Kidney (tissue), 13 donors: ENCODE measurements at regions not wholly inside any gene's neighbourhood (a gene's known extent, or its start where the extent isn't known, plus 50 kb on each side); places are given as distances from the start of the nearest gene placed in this dataset.

Source experiments
- DNase-seq, 5 donors: peaks; one replicate each; pipeline ENCODE4 v3.0.0-alpha.2; 2013 to 2020
- FAIRE-seq: peaks from 2 replicates; lab custom pipeline; 2012; peaks lifted over from hg19 to GRCh38; lab: Jason Lieb, UNC
- H3K27ac ChIP-seq, 2 donors: one replicate each; pipeline ENCODE4 v1.7.0; 2013; ENCODE audit warnings: low read depth in 2 of 2, low read length in 2 of 2, inconsistent platforms in 1 of 2
- H3K27me3 ChIP-seq: one replicate; pipeline ENCODE4 v1.7.1; 2013; ENCODE audit warnings: low read length, inconsistent platforms; ENCODE audit not compliant: control insufficient read depth, insufficient read depth
- H3K36me3 ChIP-seq, 3 donors: one replicate each; pipeline versions ENCODE4 v1.7.0 to v1.7.1; 2013; ENCODE audit warnings: low read length in 3 of 3, control low read depth in 1 of 3, inconsistent platforms in 1 of 3; ENCODE audit not compliant: insufficient read depth in 3 of 3, control insufficient read depth in 2 of 3
- H3K4me1 ChIP-seq, 3 donors: one replicate each; pipeline versions ENCODE4 v1.7.0 to v1.7.1; 2013; ENCODE audit warnings: low read length in 3 of 3, inconsistent platforms in 1 of 3, low read depth in 1 of 3; ENCODE audit not compliant: control insufficient read depth in 2 of 3, insufficient read depth in 2 of 3
- H3K4me3 ChIP-seq, 3 donors: one replicate each; pipeline versions ENCODE4 v1.7.0 to v1.8.1; 2013; ENCODE audit warnings: low read length in 3 of 3, control low read depth in 1 of 3, inconsistent platforms in 1 of 3
- H3K9ac ChIP-seq, 3 donors: one replicate each; pipeline versions ENCODE4 v1.7.0 to v1.7.1; 2013; ENCODE audit warnings: low read length in 3 of 3, control low read depth in 1 of 3, inconsistent platforms in 1 of 3
- H3K9me3 ChIP-seq, 3 donors: one replicate each; pipeline versions ENCODE4 v1.7.0 to v1.7.1; 2013; ENCODE audit warnings: low read length in 3 of 3, control low read depth in 1 of 3, inconsistent platforms in 1 of 3; ENCODE audit not compliant: control insufficient read depth in 2 of 3, insufficient read depth in 1 of 3
- intact Hi-C: fragments of 100-400 bp; cut with DNase I; formaldehyde crosslinking; loops from one replicate; pipeline ENCODE4 v1.11.1; 2022
- TF ChIP-seq, protein P1 (sequence below): IDR thresholded peaks from 3 replicates; pipeline ENCODE4 v1.5.1; 2012; ENCODE audit warnings: mild to moderate bottlenecking, moderate library complexity, borderline replicate concordance; ENCODE audit not compliant: insufficient read depth; ENCODE audit errors: extremely low read depth
- donor health status: control.
- donor health status: control.
- donor health status: control.
- donor health status: control.
- donor health status: control.
- donor health status: DM: yes; HTN: yes; CAD: no.
- donor health status: Normal renal cell carcinoma (clear cell type).

DNA sequence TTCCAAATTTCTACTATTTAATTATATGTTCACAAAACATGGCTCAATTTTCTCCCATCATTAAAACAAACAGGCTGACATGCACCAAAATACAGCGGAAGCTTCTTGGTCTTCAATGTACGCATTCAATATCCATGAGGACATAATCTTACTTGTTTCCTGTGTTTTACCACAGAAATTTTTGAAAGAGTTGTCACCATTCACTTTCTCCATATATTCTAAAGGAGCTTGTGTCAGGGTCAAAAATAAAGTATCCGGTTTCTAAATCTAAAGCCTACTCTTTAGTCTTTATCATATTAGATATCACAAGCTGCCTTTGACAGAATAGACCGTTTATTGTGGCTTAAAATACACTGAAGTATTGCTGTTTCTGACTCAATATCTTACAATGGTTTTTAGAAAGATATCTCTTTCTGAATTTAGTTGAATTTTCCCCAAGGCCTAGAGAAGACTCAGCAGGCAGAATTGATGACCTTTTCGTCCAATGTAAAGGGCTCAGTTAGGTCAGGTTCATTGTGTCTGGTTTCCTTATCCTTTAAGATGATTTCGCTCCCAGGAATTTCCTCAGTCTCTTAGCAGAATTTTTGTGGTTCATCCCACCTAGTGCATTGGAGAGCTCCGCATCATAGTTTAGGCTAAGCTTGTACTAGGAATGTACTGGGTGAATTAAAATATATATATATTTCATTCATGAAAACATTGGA lies 717.2 kb downstream of the NCAM2 start:
- Histone ChIP-seq H3K9me3 (no peaks in the 10 kb centered on the region), H3K9ac (no peak overlapping the region)
- no peak for FAIRE-seq

DNA sequence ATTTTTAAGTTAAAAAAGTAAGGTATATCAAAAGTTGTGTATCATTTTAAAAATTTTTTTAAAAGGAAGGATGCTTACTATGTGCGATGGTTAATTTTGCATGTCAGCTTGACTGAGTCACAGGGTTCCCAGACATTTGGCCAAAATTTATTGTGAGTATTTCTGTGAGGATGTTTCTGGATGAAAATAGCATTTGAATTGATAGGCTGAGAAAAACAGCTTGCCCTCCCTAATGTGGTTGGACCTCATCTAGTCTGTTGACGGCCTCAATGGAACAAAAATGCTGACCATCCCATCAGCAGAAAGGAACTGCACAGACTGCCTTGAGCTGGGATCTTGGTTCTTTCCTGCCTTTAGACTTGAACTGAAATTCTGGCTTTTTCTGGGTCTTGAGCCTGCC lies 724.5 kb downstream of the NCAM2 start:
- TF ChIP-seq, protein P1, sequence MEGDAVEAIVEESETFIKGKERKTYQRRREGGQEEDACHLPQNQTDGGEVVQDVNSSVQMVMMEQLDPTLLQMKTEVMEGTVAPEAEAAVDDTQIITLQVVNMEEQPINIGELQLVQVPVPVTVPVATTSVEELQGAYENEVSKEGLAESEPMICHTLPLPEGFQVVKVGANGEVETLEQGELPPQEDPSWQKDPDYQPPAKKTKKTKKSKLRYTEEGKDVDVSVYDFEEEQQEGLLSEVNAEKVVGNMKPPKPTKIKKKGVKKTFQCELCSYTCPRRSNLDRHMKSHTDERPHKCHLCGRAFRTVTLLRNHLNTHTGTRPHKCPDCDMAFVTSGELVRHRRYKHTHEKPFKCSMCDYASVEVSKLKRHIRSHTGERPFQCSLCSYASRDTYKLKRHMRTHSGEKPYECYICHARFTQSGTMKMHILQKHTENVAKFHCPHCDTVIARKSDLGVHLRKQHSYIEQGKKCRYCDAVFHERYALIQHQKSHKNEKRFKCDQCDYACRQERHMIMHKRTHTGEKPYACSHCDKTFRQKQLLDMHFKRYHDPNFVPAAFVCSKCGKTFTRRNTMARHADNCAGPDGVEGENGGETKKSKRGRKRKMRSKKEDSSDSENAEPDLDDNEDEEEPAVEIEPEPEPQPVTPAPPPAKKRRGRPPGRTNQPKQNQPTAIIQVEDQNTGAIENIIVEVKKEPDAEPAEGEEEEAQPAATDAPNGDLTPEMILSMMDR: no peak
- DNase-seq (no peak), FAIRE-seq (no peak)
- no peaks in the 10 kb centered on the region for H3K36me3 ChIP-seq
- no peak overlapping the region for H3K27ac ChIP-seq
- H3K4me1 ChIP-seq: no peaks in the 10 kb centered on the region
- no peaks in the 10 kb centered on the region for H3K27me3 ChIP-seq
- no peaks in the 10 kb centered on the region for H3K9me3 ChIP-seq
- H3K9ac ChIP-seq: no peak overlapping the region
- H3K4me3 ChIP-seq: no peak overlapping the region
- intact Hi-C loops: no loop called here

More for the DNA sequence above, 717.2 kb downstream of the NCAM2 start:
- Histone ChIP-seq H3K4me1 (no peaks in the 10 kb centered on the region), H3K4me3 (no peak overlapping the region), H3K36me3 (no peaks in the 10 kb centered on the region), H3K27me3 (no peaks in the 10 kb centered on the region), H3K27ac (no peak overlapping the region)
- TF ChIP-seq, protein P1: no peak
- DNase-seq: no peak
- intact Hi-C loops: no loop called here

DNA sequence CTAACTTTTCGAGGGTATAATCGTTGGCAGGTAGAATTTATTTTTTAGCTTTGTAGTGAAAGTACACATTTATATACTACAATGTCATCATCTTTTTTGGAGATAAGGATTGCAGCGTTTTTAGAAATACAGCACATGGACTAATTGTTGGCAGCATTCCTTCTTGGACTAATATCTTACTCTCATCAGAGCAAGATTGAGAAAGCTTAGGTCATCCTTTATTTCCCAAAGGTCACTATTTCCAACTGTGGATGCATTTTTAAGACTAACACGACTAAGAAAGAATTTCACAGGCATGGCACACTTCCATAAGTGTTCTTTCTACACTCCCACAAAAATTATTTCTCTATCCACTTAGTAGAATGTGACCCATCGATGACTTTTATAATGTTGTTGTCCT lies 732.3 kb downstream of the NCAM2 start:
- TF ChIP-seq, protein P1: no peak
- DNase-seq (no peak), FAIRE-seq (no peak)
- H3K36me3 ChIP-seq: no peaks in the 10 kb centered on the region
- no peaks in the 10 kb centered on the region for H3K9me3 ChIP-seq
- H3K27ac ChIP-seq: no peak overlapping the region
- no peaks in the 10 kb centered on the region for H3K4me1 ChIP-seq
- H3K4me3 ChIP-seq: no peak overlapping the region
- H3K9ac ChIP-seq: no peak overlapping the region
- intact Hi-C loops: no loop called here
- H3K27me3 ChIP-seq: no peaks in the 10 kb centered on the region

DNA sequence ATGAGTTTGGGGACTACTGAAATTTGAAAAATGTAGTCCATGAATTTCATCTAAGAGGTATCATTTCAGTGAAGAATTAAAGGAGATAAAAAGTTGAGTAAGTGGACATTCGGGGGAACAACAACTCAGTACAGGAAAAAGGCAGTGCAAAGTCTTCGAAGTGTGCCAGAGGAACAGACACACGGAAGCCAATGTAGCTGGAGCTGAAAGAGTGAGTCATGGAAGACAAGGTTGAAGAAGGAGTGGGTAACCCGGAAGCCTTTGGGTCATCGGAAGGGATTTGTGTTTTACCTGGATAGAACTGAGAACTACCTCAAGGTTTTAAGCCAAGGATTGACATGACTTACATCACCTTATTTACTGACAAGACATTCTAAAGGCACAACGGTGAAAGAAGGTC lies 733.4 kb downstream of the NCAM2 start:
- Histone ChIP-seq H3K27me3 (no peaks in the 10 kb centered on the region), H3K36me3 (no peaks in the 10 kb centered on the region), H3K27ac (no peak overlapping the region), H3K4me3 (no peak overlapping the region), H3K9me3 (no peaks in the 10 kb centered on the region), H3K9ac (no peak overlapping the region), H3K4me1 (no peaks in the 10 kb centered on the region)
- FAIRE-seq: no peak
- TF ChIP-seq, protein P1: no peak
- intact Hi-C loops: no loop called here
- DNase-seq: no peak
